ENCODE measurements at regions not wholly inside any gene's neighbourhood (a gene's known extent, or its start where the extent isn't known, plus 50 kb on each side); places are given as distances from the start of the nearest gene placed in this dataset.

DNA sequence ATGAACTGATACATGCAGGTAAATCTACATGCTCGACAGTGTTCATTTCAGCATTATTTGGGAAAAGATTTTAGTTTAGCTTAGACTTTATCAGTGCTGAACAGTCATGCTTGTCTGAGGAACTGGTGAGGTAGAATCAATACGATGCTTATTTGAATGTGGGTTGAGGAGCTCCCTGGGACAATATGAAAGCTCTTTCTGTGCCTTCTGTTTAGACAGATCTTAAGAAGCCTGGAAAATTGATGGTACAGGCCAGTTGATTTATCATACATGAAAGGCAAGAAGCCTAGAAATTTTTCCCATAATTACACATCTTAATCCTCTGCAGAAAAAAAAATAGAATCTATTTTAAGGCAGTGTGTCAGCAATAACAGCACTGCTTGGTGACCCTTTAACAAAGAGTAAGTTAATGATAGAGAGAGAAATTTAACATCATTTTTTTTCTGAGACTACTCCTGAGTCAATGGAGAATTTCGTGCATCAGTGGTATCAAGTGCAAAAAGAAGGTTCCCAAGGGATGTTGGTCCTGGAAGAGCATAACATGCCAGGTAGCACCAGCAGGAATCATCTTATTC lies 252.2 kb upstream of the CDH20 start:
- Mint-ChIP-seq H3K4me1 (no peaks in the 10 kb centered on the region), H3K27ac (no peak overlapping the region), H3K27me3 (ENCODE audit: low read depth in 2 of 2) (no peaks in the 10 kb centered on the region), H3K9me3 (peaks cover 0 to 9% of the 10 kb centered on the region in 2 donors), H3K4me3 (no peak overlapping the region), H3K36me3 (no peaks in the 10 kb centered on the region)
- 75% methylated on average over 3 of the region's 3 CpGs for WGBS (ENCODE audit: insufficient coverage)
- ATAC-seq (no peak), DNase-seq (no peak)
- no peaks in the 10 kb centered on the region for H3K4me1 ChIP-seq (ENCODE audit: control insufficient read depth, insufficient read depth, low read length)
- H3K36me3 ChIP-seq (ENCODE audit: control insufficient read depth, insufficient read depth, low read length): no peaks in the 10 kb centered on the region
- H3K27me3 ChIP-seq (ENCODE audit: control insufficient read depth, insufficient read depth, low read length): no peaks in the 10 kb centered on the region
- H3K27ac ChIP-seq (ENCODE audit: low read length): no peak overlapping the region
- intact Hi-C loops (cut with micrococcal nuclease): no loop called here
- TF ChIP-seq, protein P1, sequence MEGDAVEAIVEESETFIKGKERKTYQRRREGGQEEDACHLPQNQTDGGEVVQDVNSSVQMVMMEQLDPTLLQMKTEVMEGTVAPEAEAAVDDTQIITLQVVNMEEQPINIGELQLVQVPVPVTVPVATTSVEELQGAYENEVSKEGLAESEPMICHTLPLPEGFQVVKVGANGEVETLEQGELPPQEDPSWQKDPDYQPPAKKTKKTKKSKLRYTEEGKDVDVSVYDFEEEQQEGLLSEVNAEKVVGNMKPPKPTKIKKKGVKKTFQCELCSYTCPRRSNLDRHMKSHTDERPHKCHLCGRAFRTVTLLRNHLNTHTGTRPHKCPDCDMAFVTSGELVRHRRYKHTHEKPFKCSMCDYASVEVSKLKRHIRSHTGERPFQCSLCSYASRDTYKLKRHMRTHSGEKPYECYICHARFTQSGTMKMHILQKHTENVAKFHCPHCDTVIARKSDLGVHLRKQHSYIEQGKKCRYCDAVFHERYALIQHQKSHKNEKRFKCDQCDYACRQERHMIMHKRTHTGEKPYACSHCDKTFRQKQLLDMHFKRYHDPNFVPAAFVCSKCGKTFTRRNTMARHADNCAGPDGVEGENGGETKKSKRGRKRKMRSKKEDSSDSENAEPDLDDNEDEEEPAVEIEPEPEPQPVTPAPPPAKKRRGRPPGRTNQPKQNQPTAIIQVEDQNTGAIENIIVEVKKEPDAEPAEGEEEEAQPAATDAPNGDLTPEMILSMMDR (IDR thresholded peaks at IDR 0.05): no peak
- no peak overlapping the region for H3K4me3 ChIP-seq (ENCODE audit: low read length)
- H3K9me3 ChIP-seq (ENCODE audit: control insufficient read depth, insufficient read depth, low read length): no peaks in the 10 kb centered on the region

DNA sequence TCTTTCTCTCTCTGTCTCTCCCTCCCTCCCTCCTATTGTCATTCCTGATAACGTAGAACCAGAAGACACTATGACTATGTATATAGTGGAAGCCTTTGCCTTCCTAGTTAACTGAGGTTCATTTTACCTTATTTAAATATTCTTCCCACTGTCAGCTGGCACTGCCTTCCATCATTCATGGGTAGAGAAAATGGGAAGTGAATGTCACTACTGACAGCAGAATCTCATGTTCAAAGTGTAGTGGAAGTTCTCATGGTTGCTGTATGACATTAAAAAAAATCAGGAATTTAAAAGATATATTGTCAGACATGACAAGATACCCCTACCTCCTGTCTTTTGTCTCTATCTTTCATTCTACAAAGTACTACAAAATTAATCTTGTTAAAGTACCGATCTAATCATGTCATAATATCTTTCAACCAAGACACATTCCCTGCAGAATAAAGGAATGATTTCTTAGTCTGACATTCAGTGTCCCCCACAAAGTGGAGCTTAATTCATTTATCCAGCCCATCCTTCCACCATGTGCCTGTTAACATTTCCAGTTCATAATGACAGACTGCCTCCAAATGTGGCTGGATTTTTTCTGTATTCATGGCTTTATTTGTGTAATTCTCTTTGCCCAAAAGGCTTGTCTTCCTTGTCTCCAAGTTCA lies 250.1 kb upstream of the CDH20 start:
- WGBS (ENCODE audit: insufficient coverage): 67% methylated on average over 1 of the region's 2 CpGs
- ATAC-seq: no peak
- intact Hi-C loops (cut with micrococcal nuclease): no loop called here

DNA sequence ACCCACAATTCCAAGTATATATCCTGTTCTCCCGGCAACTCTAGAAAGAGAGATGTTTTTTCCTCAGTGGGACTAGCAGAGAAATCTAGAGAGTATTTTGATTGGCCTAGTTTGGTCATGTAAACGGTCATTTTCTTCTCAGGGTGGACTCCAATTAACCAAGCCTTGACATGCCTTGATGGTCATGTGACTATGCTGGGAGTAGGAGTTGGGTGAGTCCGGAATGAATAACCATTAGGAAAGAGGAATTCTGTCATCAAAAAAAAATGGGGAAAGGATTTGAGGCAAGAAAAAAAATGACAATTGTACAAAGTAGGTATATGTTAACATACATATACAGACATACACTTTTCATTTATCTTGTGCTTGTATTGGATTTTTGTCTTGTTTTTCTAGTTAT lies 248.2 kb upstream of the CDH20 start:
- H3K36me3 ChIP-seq (ENCODE audit: control insufficient read depth, insufficient read depth, low read length): no peaks in the 10 kb centered on the region
- ATAC-seq: no peak
- Mint-ChIP-seq H3K4me3 (no peak overlapping the region), H3K27ac (no peak overlapping the region), H3K9me3 (peaks cover 4 to 5% of the 10 kb centered on the region in 2 donors), H3K4me1 (no peaks in the 10 kb centered on the region), H3K27me3 (ENCODE audit: low read depth in 2 of 2) (no peaks in the 10 kb centered on the region), H3K36me3 (no peaks in the 10 kb centered on the region)
- WGBS (ENCODE audit: insufficient coverage): 78% methylated on average over 3 of the region's 3 CpGs
- DNase-seq: no peak
- no peaks in the 10 kb centered on the region for H3K4me1 ChIP-seq (ENCODE audit: control insufficient read depth, insufficient read depth, low read length)
- H3K4me3 ChIP-seq (ENCODE audit: low read length): no peak overlapping the region
- H3K27me3 ChIP-seq (ENCODE audit: control insufficient read depth, insufficient read depth, low read length): no peaks in the 10 kb centered on the region
- H3K27ac ChIP-seq (ENCODE audit: low read length): no peak overlapping the region
- H3K9me3 ChIP-seq (ENCODE audit: control insufficient read depth, insufficient read depth, low read length): no peaks in the 10 kb centered on the region
- intact Hi-C loops (cut with micrococcal nuclease): no loop called here
- TF ChIP-seq, protein P1 (IDR thresholded peaks at IDR 0.05): no peak

More for the DNA sequence above, 250.1 kb upstream of the CDH20 start:
- Histone ChIP-seq H3K27me3 (ENCODE audit: control insufficient read depth, insufficient read depth, low read length) (no peaks in the 10 kb centered on the region), H3K36me3 (ENCODE audit: control insufficient read depth, insufficient read depth, low read length) (no peaks in the 10 kb centered on the region), H3K27ac (ENCODE audit: low read length) (no peak overlapping the region), H3K4me1 (ENCODE audit: control insufficient read depth, insufficient read depth, low read length) (no peaks in the 10 kb centered on the region), H3K4me3 (ENCODE audit: low read length) (no peak overlapping the region), H3K9me3 (ENCODE audit: control insufficient read depth, insufficient read depth, low read length) (no peaks in the 10 kb centered on the region)
- TF ChIP-seq, protein P1 (IDR thresholded peaks at IDR 0.05): no peak
- Mint-ChIP-seq H3K27me3 (ENCODE audit: low read depth in 2 of 2) (no peaks in the 10 kb centered on the region), H3K36me3 (no peaks in the 10 kb centered on the region), H3K27ac (no peak overlapping the region), H3K4me3 (no peak overlapping the region), H3K9me3 (peaks cover 2 to 3% of the 10 kb centered on the region in 2 donors), H3K4me1 (no peaks in the 10 kb centered on the region)
- no peak for DNase-seq

DNA sequence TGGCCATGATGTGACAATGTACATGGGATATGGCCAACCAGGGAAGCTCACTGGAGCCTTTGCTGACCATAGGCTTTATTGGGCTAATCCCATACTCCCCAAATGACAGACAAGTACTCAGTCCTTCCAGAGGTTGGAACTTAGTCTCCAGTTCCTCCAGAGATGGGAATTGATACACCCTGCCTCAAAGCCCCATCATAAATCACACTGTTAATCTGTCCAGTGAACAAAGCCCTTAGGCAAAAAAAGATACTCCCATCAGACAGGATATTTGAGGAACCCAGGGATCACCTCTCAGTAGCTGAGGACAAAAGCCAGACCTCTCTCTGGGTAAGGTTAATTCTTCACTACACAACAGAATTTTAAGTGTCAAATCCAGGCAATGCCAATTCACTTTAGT lies 247.5 kb upstream of the CDH20 start:
- TF ChIP-seq, protein P1 (IDR thresholded peaks at IDR 0.05): no peak
- H3K27ac ChIP-seq (ENCODE audit: low read length): no peak overlapping the region
- no peaks in the 10 kb centered on the region for H3K27me3 ChIP-seq (ENCODE audit: control insufficient read depth, insufficient read depth, low read length)
- H3K9me3 Mint-ChIP-seq: peaks cover 2 to 4% of the 10 kb centered on the region in 2 donors
- no peaks in the 10 kb centered on the region for H3K9me3 ChIP-seq (ENCODE audit: control insufficient read depth, insufficient read depth, low read length)
- intact Hi-C loops (cut with micrococcal nuclease): no loop called here
- no peaks in the 10 kb centered on the region for H3K27me3 Mint-ChIP-seq (ENCODE audit: low read depth in 2 of 2)
- H3K4me1 Mint-ChIP-seq: no peaks in the 10 kb centered on the region
- no peak overlapping the region for H3K27ac Mint-ChIP-seq
- no peak overlapping the region for H3K4me3 ChIP-seq (ENCODE audit: low read length)
- H3K36me3 ChIP-seq (ENCODE audit: control insufficient read depth, insufficient read depth, low read length): no peaks in the 10 kb centered on the region
- ATAC-seq (no peak), DNase-seq (no peak)
- no peak overlapping the region for H3K4me3 Mint-ChIP-seq
- H3K4me1 ChIP-seq (ENCODE audit: control insufficient read depth, insufficient read depth, low read length): no peaks in the 10 kb centered on the region
- H3K36me3 Mint-ChIP-seq: no peaks in the 10 kb centered on the region
